B cell (primary cell): ENCODE measurements at regions not wholly inside any gene's neighbourhood (a gene's known extent, or its start where the extent isn't known, plus 50 kb on each side); places are given as distances from the start of the nearest gene placed in this dataset.

Experiments used
- EZH2 ChIP-seq: IDR thresholded peaks from 2 replicates; pipeline ENCODE4 v1.6.1; 2012; ENCODE audit warnings: borderline replicate concordance, low read depth, mild to moderate bottlenecking, moderate library complexity, low read length; ENCODE audit not compliant: insufficient read depth, poor library complexity, severe bottlenecking
- TF ChIP-seq, protein P1 (sequence below): fragments of 200-600 bp; IDR thresholded peaks from one replicate; pipeline ENCODE4 v1.8.0; 2022; ENCODE audit warnings: antibody characterized with exemption, mild to moderate bottlenecking

DNA sequence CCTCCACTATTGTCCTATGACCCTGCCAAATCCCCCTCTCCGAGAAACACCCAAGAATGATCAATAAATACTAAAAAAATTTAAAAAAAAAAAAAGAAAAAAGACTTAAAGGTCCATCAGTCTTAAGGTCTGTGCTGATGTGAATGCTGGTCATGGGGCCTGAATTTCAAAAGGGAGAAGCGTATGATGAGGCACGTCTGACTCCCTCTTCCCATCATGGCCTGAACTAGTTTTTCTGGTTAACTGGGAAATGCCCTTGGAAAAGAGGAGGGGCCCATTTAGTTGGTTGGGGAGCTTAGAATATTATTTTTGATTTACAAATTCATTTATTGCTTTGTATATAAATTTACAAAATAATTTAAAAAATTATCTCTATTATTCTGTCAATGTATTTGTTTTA is 291.0 kb upstream of the CDH19 start:
- TF ChIP-seq, protein P1, sequence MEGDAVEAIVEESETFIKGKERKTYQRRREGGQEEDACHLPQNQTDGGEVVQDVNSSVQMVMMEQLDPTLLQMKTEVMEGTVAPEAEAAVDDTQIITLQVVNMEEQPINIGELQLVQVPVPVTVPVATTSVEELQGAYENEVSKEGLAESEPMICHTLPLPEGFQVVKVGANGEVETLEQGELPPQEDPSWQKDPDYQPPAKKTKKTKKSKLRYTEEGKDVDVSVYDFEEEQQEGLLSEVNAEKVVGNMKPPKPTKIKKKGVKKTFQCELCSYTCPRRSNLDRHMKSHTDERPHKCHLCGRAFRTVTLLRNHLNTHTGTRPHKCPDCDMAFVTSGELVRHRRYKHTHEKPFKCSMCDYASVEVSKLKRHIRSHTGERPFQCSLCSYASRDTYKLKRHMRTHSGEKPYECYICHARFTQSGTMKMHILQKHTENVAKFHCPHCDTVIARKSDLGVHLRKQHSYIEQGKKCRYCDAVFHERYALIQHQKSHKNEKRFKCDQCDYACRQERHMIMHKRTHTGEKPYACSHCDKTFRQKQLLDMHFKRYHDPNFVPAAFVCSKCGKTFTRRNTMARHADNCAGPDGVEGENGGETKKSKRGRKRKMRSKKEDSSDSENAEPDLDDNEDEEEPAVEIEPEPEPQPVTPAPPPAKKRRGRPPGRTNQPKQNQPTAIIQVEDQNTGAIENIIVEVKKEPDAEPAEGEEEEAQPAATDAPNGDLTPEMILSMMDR, result no peak
- TF ChIP-seq EZH2, result no peak
